Psoas muscle (tissue), 7 donors: ENCODE measurements at regions not wholly inside any gene's neighbourhood (a gene's known extent, or its start where the extent isn't known, plus 50 kb on each side); places are given as distances from the start of the nearest gene placed in this dataset.
A peak's percentile ranks its signal among the peaks of the same experiment; 100 is the strongest.
"Not testable (repeated sequence)": the region's sequence is repeated elsewhere in the genome, so short reads cannot be mapped to it uniquely, and the experiment has no call there.

Experiments
- ATAC-seq, 4 donors: fragments of 200-7000 bp; cut with Tn5 transposase; one replicate each; pipeline ENCODE4 v1.9.1; 2020; ENCODE audit warnings: moderate library complexity in 3 of 4, mild to moderate bottlenecking in 2 of 4
- DNase-seq, 2 donors: peaks; one replicate each; pipeline ENCODE4 v3.0.0-alpha.2; 2020
- H3K27ac ChIP-seq: fragments of 200-600 bp; one replicate; pipeline ENCODE4 v1.8.0; 2022
- H3K27me3 ChIP-seq, 3 donors: fragments of 200-600 bp in 1 of 3; one replicate each; pipeline versions ENCODE4 v1.6.1 to v1.8.0; 2013 to 2022; ENCODE audit warnings: low read length in 2 of 3, mild to moderate bottlenecking in 2 of 3, moderate library complexity in 1 of 3; ENCODE audit not compliant: insufficient read depth in 3 of 3
- H3K36me3 ChIP-seq, 2 donors: fragments of 200-600 bp in 1 of 2; one replicate each; pipeline versions ENCODE4 v1.6.1 to v1.8.0; 2013 to 2022; ENCODE audit warnings: low read depth in 1 of 2, mild to moderate bottlenecking in 1 of 2, moderate library complexity in 1 of 2; ENCODE audit not compliant: insufficient read depth in 1 of 2
- H3K4me1 ChIP-seq: fragments of 200-600 bp; one replicate; pipeline ENCODE4 v1.8.0; 2022
- H3K4me3 ChIP-seq: fragments of 200-600 bp; one replicate; pipeline ENCODE4 v1.8.0; 2022; ENCODE audit warnings: mild to moderate bottlenecking
- H3K9me3 ChIP-seq: fragments of 200-600 bp; one replicate; pipeline ENCODE4 v1.8.0; 2022
- WGBS, 3 donors: extraction: QIAGEN DNeasy Blood & Tissue Kit; methylation state at CpG; one replicate each; pipeline versions ENCODE4 v1.1.6 to v1.1.7; 2013; 5-methylcytosine and 5-hydroxymethylcytosine counted together
- intact Hi-C, 2 donors: fragments of 100-400 bp; cut with DNase I; formaldehyde crosslinking; loops; one replicate each; pipeline versions ENCODE4 v1.11.0 to v1.14.2; 2022
- TF ChIP-seq, protein P1 (sequence below): fragments of 200-600 bp; IDR thresholded peaks from one replicate; pipeline ENCODE4 v1.8.0; 2022; ENCODE audit warnings: antibody characterized with exemption
- donor health status: healthy with polysubstance abuse.
- donor health status: DM: no; HTN: no; CAD: no; lungs with moderate emphysema.
- donor health status: Bipolar disorder and iron deficiency.
- donor health status: healthy.
- donor health status: DM: yes; HTN: yes; CAD: no.
- donor health status: DM: no; HTN: no; CAD: no.
- donor health status: DM: yes; HTN: yes; CAD: no.

DNA sequence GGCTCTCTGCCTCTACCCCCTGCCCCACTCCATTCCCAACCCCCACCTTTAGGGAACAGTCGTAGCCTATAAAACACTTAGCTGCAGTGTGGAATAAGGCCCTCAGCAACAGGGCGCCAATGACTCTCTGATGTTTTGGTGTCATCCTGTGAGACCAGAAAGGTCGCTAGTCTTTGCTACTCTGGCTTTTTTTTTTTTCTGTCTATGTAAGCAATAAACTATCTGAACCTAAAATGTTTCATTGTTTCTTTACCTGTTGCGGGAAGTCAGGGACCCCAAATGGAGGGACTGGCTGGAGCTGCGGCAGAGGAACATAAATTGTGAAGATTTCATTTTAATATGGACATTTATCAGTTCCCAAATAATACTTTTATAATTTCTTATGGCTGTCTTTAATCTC is 154.6 kb downstream of the COPS8 start:
- peaks cover 11% of the 10 kb centered on the region for H3K9me3 ChIP-seq
- H3K36me3 ChIP-seq, result no peaks in the 10 kb centered on the region
- no peak overlapping the region for H3K27ac ChIP-seq
- TF ChIP-seq, protein P1, sequence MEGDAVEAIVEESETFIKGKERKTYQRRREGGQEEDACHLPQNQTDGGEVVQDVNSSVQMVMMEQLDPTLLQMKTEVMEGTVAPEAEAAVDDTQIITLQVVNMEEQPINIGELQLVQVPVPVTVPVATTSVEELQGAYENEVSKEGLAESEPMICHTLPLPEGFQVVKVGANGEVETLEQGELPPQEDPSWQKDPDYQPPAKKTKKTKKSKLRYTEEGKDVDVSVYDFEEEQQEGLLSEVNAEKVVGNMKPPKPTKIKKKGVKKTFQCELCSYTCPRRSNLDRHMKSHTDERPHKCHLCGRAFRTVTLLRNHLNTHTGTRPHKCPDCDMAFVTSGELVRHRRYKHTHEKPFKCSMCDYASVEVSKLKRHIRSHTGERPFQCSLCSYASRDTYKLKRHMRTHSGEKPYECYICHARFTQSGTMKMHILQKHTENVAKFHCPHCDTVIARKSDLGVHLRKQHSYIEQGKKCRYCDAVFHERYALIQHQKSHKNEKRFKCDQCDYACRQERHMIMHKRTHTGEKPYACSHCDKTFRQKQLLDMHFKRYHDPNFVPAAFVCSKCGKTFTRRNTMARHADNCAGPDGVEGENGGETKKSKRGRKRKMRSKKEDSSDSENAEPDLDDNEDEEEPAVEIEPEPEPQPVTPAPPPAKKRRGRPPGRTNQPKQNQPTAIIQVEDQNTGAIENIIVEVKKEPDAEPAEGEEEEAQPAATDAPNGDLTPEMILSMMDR, result no peak
- DNase-seq (no peak), ATAC-seq (no peak)
- H3K4me1 ChIP-seq, result peaks cover 6% of the 10 kb centered on the region
- no peak overlapping the region for H3K4me3 ChIP-seq
- WGBS, 3 donors, result 90 to 97% (median 95%) methylated on average over 5 of the region's 5 CpGs
- intact Hi-C loops, result no loop called here
- H3K27me3 ChIP-seq, result no peaks in the 10 kb centered on the region

DNA sequence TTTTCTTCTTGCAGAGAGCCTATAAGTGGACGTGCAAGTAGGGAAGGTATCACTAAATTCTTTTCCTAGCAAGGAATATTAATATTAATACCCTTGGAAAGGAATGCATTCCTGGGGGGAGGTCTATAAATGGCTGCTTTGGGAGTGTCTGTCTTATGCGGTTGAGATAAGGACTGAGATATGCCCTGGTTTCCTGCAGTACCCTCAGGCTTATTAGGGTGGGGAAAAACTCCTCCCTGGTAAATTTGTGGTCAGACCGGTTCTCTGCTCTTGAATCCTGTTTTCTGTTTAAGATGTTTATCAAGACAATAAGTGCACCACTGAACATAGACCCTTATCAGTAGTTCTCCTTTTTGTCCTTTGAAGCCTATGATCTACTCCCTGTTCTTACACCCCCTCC is 155.2 kb downstream of the COPS8 start:
- H3K36me3 ChIP-seq, ATAC-seq: not testable (repeated sequence)

DNA sequence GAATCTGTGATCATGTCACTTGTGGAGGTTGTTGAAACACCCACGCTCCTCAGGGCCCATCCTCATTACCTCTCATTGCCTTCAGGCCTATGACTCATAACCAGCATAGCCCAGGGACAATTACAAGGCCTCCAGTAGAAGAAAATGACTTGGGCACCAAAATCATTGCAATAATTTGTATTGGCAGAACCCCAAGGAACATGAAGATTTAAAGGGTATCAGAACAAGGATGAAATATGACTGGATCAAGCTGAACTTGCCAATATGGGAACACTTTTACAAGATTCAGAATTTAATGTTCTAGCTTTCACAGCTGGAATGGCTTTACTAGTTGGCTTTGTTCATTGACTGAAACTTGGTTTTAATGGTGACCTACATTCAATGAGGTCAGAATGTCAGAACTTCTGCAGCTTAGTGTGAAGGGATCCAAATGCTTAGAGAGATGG is 156.4 kb downstream of the COPS8 start:
- Histone ChIP-seq H3K9me3 (peaks cover 11% of the 10 kb centered on the region), H3K27me3 (no peaks in the 10 kb centered on the region), H3K4me3 (no peak overlapping the region), H3K4me1 (no peaks in the 10 kb centered on the region), H3K36me3 (no peaks in the 10 kb centered on the region), H3K27ac (no peak overlapping the region)
- DNase-seq (peak in 1 of 2 donors; percentile 20), ATAC-seq (peak in 3 of 4 donors; percentile 43 to 72 (median 53))
- 78 to 88% (median 82%) methylated on average over 1 of the region's 1 CpG for WGBS, 3 donors
- intact Hi-C loops, result no loop called here
- TF ChIP-seq, protein P1, result no peak

More for the DNA sequence above, 155.2 kb downstream of the COPS8 start:
- H3K27me3 ChIP-seq, intact Hi-C loops, H3K27ac ChIP-seq, DNase-seq, H3K4me3 ChIP-seq, H3K4me1 ChIP-seq: not testable (repeated sequence)
- peaks cover 11% of the 10 kb centered on the region for H3K9me3 ChIP-seq
- WGBS, 3 donors, result 88 to 94% (median 91%) methylated on average over 3 of the region's 3 CpGs

GRCh38 chr2:237243487-237243886 is 157.8 kb downstream of the COPS8 start:
- intact Hi-C loops, result no loop called here
- Histone ChIP-seq H3K36me3 (no peaks in the 10 kb centered on the region), H3K4me1 (no peaks in the 10 kb centered on the region), H3K27me3 (no peaks in the 10 kb centered on the region), H3K9me3 (peaks cover 11% of the 10 kb centered on the region), H3K27ac (no peak overlapping the region), H3K4me3 (no peak overlapping the region)
- ATAC-seq (no peak), DNase-seq (no peak)
- WGBS, 3 donors, result 61 to 70% (median 63%) methylated on average over 2 of the region's 2 CpGs
- TF ChIP-seq, protein P1, result no peak

- Histone ChIP-seq H3K4me3 (no peak overlapping the region), H3K36me3 (no peaks in the 10 kb centered on the region), H3K9me3 (peaks cover 11% of the 10 kb centered on the region), H3K27ac (peak overlapping the region; percentile 36), H3K27me3 (no peaks in the 10 kb centered on the region), H3K4me1 (no peaks in the 10 kb centered on the region)
- intact Hi-C loops, result no loop called here
- TF ChIP-seq, protein P1, result no peak
- DNase-seq (no peak), ATAC-seq (no peak)
- WGBS, 3 donors, result 79 to 83% (median 81%) methylated on average over 2 of the region's 2 CpGs
These were observed 158.5 kb downstream of the COPS8 start for GRCh38 chr2:237244178-237244577.
